IMR-90 (cell line): ENCODE measurements at regions not wholly inside any gene's neighbourhood (a gene's known extent, or its start where the extent isn't known, plus 50 kb on each side); places are given as distances from the start of the nearest gene placed in this dataset.

Source experiments
- ATAC-seq: fragments of 200-7000 bp; cut with Tn5 transposase; 2 replicates; pipeline ENCODE4 v1.9.1; 2020; ENCODE audit warnings: low read depth, mild to moderate bottlenecking, moderate library complexity
- BruUV-seq: library from RNA; stranded (reverse); fragments of 400-500 nt; replicated peaks from 2 replicates; lab custom pipeline; 2021; lab: Mats Ljungman, UMichigan
- CTCF ChIA-PET: fragments of 300-600 bp; formaldehyde crosslinking; extraction: SDS; loops from one replicate; lab custom pipeline; 2021; ENCODE audit warnings: antibody characterized with exemption; lab: Yijun Ruan, JAX
- POLR2A ChIA-PET: fragments of 300-600 bp; sonication (Branson Sonifier 250); formaldehyde crosslinking; loops from one replicate; lab custom pipeline; 2022; ENCODE audit warnings: antibody characterized with exemption; ENCODE audit not compliant: unreplicated experiment; lab: Charles Lee
- DNase-seq: peaks from one replicate; pipeline ENCODE4 v3.0.0; 2013
- H2AFZ ChIP-seq: replicated peaks from 2 replicates; pipeline ENCODE3; 2013; ENCODE audit warnings: low read length, mild to moderate bottlenecking; ENCODE audit not compliant: poor library complexity
- H2AK5ac ChIP-seq: 2 replicates; pipeline ENCODE4 v1.6.1; 2013; ENCODE audit warnings: low read depth, low read length, inconsistent platforms
- H2AK9ac ChIP-seq: replicated peaks from 2 replicates; pipeline ENCODE3; 2013; ENCODE audit warnings: mild to moderate bottlenecking, low read depth, low read length, moderate library complexity; ENCODE audit not compliant: poor library complexity
- H2BK120ac ChIP-seq: 2 replicates; pipeline ENCODE4 v1.6.1; 2013; ENCODE audit warnings: low read depth, low read length, inconsistent platforms
- H2BK15ac ChIP-seq: 3 replicates; pipeline ENCODE4 v1.6.1; 2013; ENCODE audit warnings: low read depth, low read length, inconsistent platforms
- H2BK20ac ChIP-seq: 2 replicates; pipeline ENCODE4 v1.6.1; 2013; ENCODE audit warnings: low read depth, mild to moderate bottlenecking, inconsistent platforms, low read length, moderate library complexity
- H2BK5ac ChIP-seq: 2 replicates; pipeline ENCODE4 v1.6.1; 2013; ENCODE audit warnings: mild to moderate bottlenecking, low read depth, low read length, inconsistent platforms; ENCODE audit not compliant: poor library complexity, severe bottlenecking
- H3K14ac ChIP-seq: replicated peaks from 2 replicates; pipeline ENCODE4 v1.6.1; 2013; ENCODE audit warnings: low read depth, low read length, inconsistent platforms
- H3K18ac ChIP-seq: 2 replicates; pipeline ENCODE4 v1.6.1; 2013; ENCODE audit warnings: low read depth, low read length, control low read depth
- H3K23ac ChIP-seq: 2 replicates; pipeline ENCODE4 v1.6.1; 2013; ENCODE audit warnings: low read depth, low read length, inconsistent platforms
- H3K27ac ChIP-seq: 2 replicates; pipeline ENCODE4 v1.5.1; 2013; ENCODE audit warnings: mild to moderate bottlenecking, control low read depth, low read length; ENCODE audit not compliant: insufficient read depth
- H3K27me3 ChIP-seq: 2 replicates; pipeline ENCODE4 v1.6.1; 2013; ENCODE audit warnings: low read length; ENCODE audit not compliant: control insufficient read depth, insufficient read depth
- H3K36me3 ChIP-seq: 2 replicates; pipeline ENCODE4 v1.6.1; 2013; ENCODE audit warnings: low read length, mixed read lengths; ENCODE audit not compliant: control insufficient read depth, insufficient read depth
- H3K4ac ChIP-seq: 2 replicates; pipeline ENCODE4 v1.6.1; 2013; ENCODE audit warnings: low read depth, low read length, inconsistent platforms
- H3K4me1 ChIP-seq: 2 replicates; pipeline ENCODE4 v1.6.1; 2013; ENCODE audit warnings: low read length, mixed read lengths; ENCODE audit not compliant: control insufficient read depth, insufficient read depth
- H3K4me2 ChIP-seq: 2 replicates; pipeline ENCODE4 v1.6.1; 2013; ENCODE audit warnings: low read depth, mild to moderate bottlenecking, control low read depth, low read length, moderate library complexity
- H3K4me3 ChIP-seq: 2 replicates; pipeline ENCODE4 v1.5.1; 2013; ENCODE audit warnings: low read depth, mild to moderate bottlenecking, control low read depth, low read length, moderate library complexity; ENCODE audit not compliant: insufficient read depth
- H3K56ac ChIP-seq: 2 replicates; pipeline ENCODE4 v1.6.1; 2013; ENCODE audit warnings: low read length, inconsistent platforms; ENCODE audit not compliant: insufficient read depth; ENCODE audit errors: extremely low read depth
- H3K79me1 ChIP-seq, 2 experiments: 2 replicates each; pipeline ENCODE4 v1.6.1; 2013; ENCODE audit warnings: low read length in 2 of 2, inconsistent platforms in 1 of 2, low read depth in 1 of 2
- H3K9ac ChIP-seq: 2 replicates; pipeline ENCODE4 v1.6.1; 2013; ENCODE audit warnings: low read depth, low read length, control low read depth
- H3K9me1 ChIP-seq: 2 replicates; pipeline ENCODE4 v1.6.1; 2013; ENCODE audit warnings: low read length, inconsistent platforms; ENCODE audit not compliant: insufficient read depth
- H3K9me3 ChIP-seq: 2 replicates; pipeline ENCODE4 v1.6.1; 2013; ENCODE audit warnings: low read length; ENCODE audit not compliant: control insufficient read depth, insufficient read depth
- H4K20me1 ChIP-seq: 2 replicates; pipeline ENCODE4 v1.6.1; 2013; ENCODE audit warnings: low read length, inconsistent platforms; ENCODE audit not compliant: insufficient read depth
- H4K5ac ChIP-seq: 2 replicates; pipeline ENCODE4 v1.6.1; 2013; ENCODE audit warnings: mild to moderate bottlenecking, low read depth, low read length, control low read depth
- H4K8ac ChIP-seq, 2 experiments: 2 replicates each; pipeline ENCODE4 v1.6.1; 2013; ENCODE audit warnings: low read depth in 2 of 2, low read length in 2 of 2, control low read depth in 1 of 2, inconsistent platforms in 1 of 2
- H4K91ac ChIP-seq: 2 replicates; pipeline ENCODE4 v1.6.1; 2013; ENCODE audit warnings: low read depth, low read length, inconsistent platforms; ENCODE audit not compliant: insufficient read depth
- BHLHE40 ChIP-seq: fragments of 150-350 bp; IDR thresholded peaks from 2 replicates; pipeline ENCODE4 v1.6.1; 2016; ENCODE audit warnings: mild to moderate bottlenecking, low read depth, low read length
- CEBPB ChIP-seq: IDR thresholded peaks from 2 replicates; pipeline ENCODE4 v1.6.1; 2012; ENCODE audit warnings: low read depth, low read length, improper control_type of control experiment
- CHD1 ChIP-seq: IDR thresholded peaks from 2 replicates; pipeline ENCODE4 v1.6.1; 2012; ENCODE audit warnings: low read depth, low read length, improper control_type of control experiment
- FOS ChIP-seq: fragments of 150-350 bp; IDR thresholded peaks from 2 replicates; pipeline ENCODE4 v1.6.1; 2016; ENCODE audit warnings: low read depth, low read length
- MAFK ChIP-seq: IDR thresholded peaks from 2 replicates; pipeline ENCODE4 v1.6.1; 2012; ENCODE audit warnings: low read depth, low read length, improper control_type of control experiment
- MAZ ChIP-seq: IDR thresholded peaks from 2 replicates; pipeline ENCODE4 v1.6.1; 2012; ENCODE audit warnings: low read depth, mild to moderate bottlenecking, low read length, improper control_type of control experiment, moderate library complexity, borderline replicate concordance
- MXI1 ChIP-seq: IDR thresholded peaks from 2 replicates; pipeline ENCODE4 v1.6.1; 2012; ENCODE audit warnings: low read depth, mild to moderate bottlenecking, low read length, moderate library complexity, borderline replicate concordance
- NFE2L2 ChIP-seq: fragments of 150-350 bp; IDR thresholded peaks from 2 replicates; pipeline ENCODE4 v1.6.1; 2016; ENCODE audit warnings: low read depth, mild to moderate bottlenecking, low read length
- POLR2A ChIP-seq: IDR thresholded peaks from 2 replicates; pipeline ENCODE4 v1.6.1; 2012; ENCODE audit warnings: mild to moderate bottlenecking, low read depth, low read length
- RAD21 ChIP-seq: IDR thresholded peaks from 2 replicates; pipeline ENCODE4 v1.6.1; 2012; ENCODE audit warnings: low read length, improper control_type of control experiment
- RCOR1 ChIP-seq: IDR thresholded peaks from 2 replicates; pipeline ENCODE4 v1.6.1; 2012; ENCODE audit warnings: mild to moderate bottlenecking, low read length, improper control_type of control experiment; ENCODE audit not compliant: insufficient replicate concordance
- RFX5 ChIP-seq: IDR thresholded peaks from 2 replicates; pipeline ENCODE4 v1.8.0; 2012; ENCODE audit warnings: low read depth, mild to moderate bottlenecking, low read length, moderate library complexity
- SMC3 ChIP-seq: fragments of 150-350 bp; IDR thresholded peaks from 2 replicates; pipeline ENCODE4 v1.6.1; 2016; ENCODE audit warnings: low read depth, mild to moderate bottlenecking, antibody characterized with exemption, low read length, moderate library complexity
- WGBS, 2 experiments: methylation state at CpG; one replicate each; pipeline versions ENCODE4 v1.1.5 to v1.1.7; 2013; ENCODE audit warnings: missing lambda C conversion rate in 2 of 2; ENCODE audit not compliant: insufficient read length in 1 of 2; ENCODE audit errors: extremely low coverage in 2 of 2; 5-methylcytosine and 5-hydroxymethylcytosine counted together
- dilution Hi-C: fragments of 300-500 bp; cut with HindIII; formaldehyde crosslinking; loops from one replicate; pipeline ENCODE4 v1.14.3; 2018; ENCODE audit warnings: low sequenced_read_pairs; ENCODE audit not compliant: unreplicated experiment
- in situ Hi-C: fragments of 300-500 bp; cut with MboI; formaldehyde crosslinking; loops from 3 replicates; pipeline ENCODE4 v1.14.3; 2019; ENCODE audit warnings: low sequenced_read_pairs, inconsistent platforms, mixed read lengths
- intact Hi-C: fragments of 100-400 bp; cut with micrococcal nuclease; formaldehyde crosslinking; loops from 2 replicates; pipeline ENCODE4 v1.10.0; 2022
- TF ChIP-seq, protein P1 (sequence below): conservative IDR thresholded peaks from 2 replicates; pipeline ENCODE4 v1.5.1; 2012; ENCODE audit warnings: mild to moderate bottlenecking, low read depth, low read length, improper control_type of control experiment
- TF ChIP-seq, protein P2 (sequence below): fragments of 150-350 bp; IDR thresholded peaks from 2 replicates; pipeline ENCODE4 v1.6.1; 2016; ENCODE audit warnings: low read depth, mild to moderate bottlenecking, low read length, moderate library complexity, borderline replicate concordance
- TF ChIP-seq, protein P3 (sequence below): fragments of 150-350 bp; IDR thresholded peaks from 2 replicates; pipeline ENCODE4 v1.6.1; 2017; ENCODE audit warnings: mild to moderate bottlenecking, antibody characterized with exemption, low read length, low read depth

DNA sequence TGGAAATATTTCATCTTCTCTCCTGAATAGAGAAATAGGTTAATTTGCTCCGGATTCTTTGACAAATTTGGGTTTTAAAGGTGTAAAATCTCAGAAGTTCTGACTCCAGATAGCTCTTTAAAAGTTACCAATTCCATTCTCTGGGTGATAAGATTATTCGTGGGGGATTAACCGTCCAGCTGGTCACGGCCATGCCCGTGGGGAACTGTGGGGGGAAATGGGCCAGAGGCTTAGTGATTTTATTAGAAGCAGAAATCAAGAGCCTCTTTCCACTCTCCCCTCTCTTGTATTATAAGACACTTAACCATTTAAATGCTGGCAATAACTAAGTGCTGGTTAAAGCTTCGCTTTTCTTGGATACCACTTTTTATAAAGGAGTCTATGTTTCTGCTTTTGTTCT, 376.4 kb upstream of the KAZN start:
- TF ChIP-seq, protein P1, sequence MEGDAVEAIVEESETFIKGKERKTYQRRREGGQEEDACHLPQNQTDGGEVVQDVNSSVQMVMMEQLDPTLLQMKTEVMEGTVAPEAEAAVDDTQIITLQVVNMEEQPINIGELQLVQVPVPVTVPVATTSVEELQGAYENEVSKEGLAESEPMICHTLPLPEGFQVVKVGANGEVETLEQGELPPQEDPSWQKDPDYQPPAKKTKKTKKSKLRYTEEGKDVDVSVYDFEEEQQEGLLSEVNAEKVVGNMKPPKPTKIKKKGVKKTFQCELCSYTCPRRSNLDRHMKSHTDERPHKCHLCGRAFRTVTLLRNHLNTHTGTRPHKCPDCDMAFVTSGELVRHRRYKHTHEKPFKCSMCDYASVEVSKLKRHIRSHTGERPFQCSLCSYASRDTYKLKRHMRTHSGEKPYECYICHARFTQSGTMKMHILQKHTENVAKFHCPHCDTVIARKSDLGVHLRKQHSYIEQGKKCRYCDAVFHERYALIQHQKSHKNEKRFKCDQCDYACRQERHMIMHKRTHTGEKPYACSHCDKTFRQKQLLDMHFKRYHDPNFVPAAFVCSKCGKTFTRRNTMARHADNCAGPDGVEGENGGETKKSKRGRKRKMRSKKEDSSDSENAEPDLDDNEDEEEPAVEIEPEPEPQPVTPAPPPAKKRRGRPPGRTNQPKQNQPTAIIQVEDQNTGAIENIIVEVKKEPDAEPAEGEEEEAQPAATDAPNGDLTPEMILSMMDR: no peak
- no peak for TF ChIP-seq RCOR1
- TF ChIP-seq CHD1: no peak
- TF ChIP-seq RAD21: no peak
- no peak for TF ChIP-seq MXI1
- no peak for TF ChIP-seq SMC3
- no peak for TF ChIP-seq CEBPB
- no peak for TF ChIP-seq FOS
- no peak for TF ChIP-seq NFE2L2
- no peak for TF ChIP-seq MAZ
- no peak for TF ChIP-seq BHLHE40
- TF ChIP-seq, protein P2, sequence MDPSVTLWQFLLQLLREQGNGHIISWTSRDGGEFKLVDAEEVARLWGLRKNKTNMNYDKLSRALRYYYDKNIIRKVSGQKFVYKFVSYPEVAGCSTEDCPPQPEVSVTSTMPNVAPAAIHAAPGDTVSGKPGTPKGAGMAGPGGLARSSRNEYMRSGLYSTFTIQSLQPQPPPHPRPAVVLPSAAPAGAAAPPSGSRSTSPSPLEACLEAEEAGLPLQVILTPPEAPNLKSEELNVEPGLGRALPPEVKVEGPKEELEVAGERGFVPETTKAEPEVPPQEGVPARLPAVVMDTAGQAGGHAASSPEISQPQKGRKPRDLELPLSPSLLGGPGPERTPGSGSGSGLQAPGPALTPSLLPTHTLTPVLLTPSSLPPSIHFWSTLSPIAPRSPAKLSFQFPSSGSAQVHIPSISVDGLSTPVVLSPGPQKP: no peak
- no peak for TF ChIP-seq MAFK
- TF ChIP-seq, protein P3, sequence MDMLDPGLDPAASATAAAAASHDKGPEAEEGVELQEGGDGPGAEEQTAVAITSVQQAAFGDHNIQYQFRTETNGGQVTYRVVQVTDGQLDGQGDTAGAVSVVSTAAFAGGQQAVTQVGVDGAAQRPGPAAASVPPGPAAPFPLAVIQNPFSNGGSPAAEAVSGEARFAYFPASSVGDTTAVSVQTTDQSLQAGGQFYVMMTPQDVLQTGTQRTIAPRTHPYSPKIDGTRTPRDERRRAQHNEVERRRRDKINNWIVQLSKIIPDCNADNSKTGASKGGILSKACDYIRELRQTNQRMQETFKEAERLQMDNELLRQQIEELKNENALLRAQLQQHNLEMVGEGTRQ: no peak
- no peak for TF ChIP-seq POLR2A
- no peak for TF ChIP-seq RFX5
- ATAC-seq: no peak
- Histone ChIP-seq H3K36me3 (no peaks in the 10 kb centered on the region), H3K79me1 (no peaks in the 10 kb centered on the region), H3K14ac (no peak overlapping the region), H4K20me1 (no peaks in the 10 kb centered on the region), H3K9ac (no peak overlapping the region), H3K56ac (no peak overlapping the region), H3K4me1 (no peaks in the 10 kb centered on the region), H2AK5ac (no peak overlapping the region), H2BK15ac (no peak overlapping the region), H3K9me3 (peaks cover 2% of the 10 kb centered on the region; the same call in 1 of the 2 replicates), H3K4me3 (no peak overlapping the region), H3K23ac (no peak overlapping the region), H3K18ac (no peak overlapping the region), H4K91ac (no peak overlapping the region), H3K27ac (no peak overlapping the region), H2AFZ (no peak overlapping the region), H2BK5ac (no peak overlapping the region), H4K5ac (no peak overlapping the region), H4K8ac (no peak overlapping the region), H3K9me1 (no peaks in the 10 kb centered on the region), H3K4me2 (no peak overlapping the region), H3K4ac (no peak overlapping the region), H2BK120ac (no peak overlapping the region), H3K27me3 (no peaks in the 10 kb centered on the region), H2AK9ac (no peak overlapping the region), H2BK20ac (no peak overlapping the region)
- WGBS, 2 experiments: no CpG with 5 or more reads among the region's 6 CpGs
- ChIA-PET CTCF (no interaction called here), POLR2A (no interaction called here)
- no TSS peak for BruUV-seq
- DNase-seq: no peak
- in situ Hi-C loops: no loop called here
- dilution Hi-C loops: no loop called here
- intact Hi-C loops: no loop called here
